ENCODE measurements at regions not wholly inside any gene's neighbourhood (a gene's known extent, or its start where the extent isn't known, plus 50 kb on each side); places are given as distances from the start of the nearest gene placed in this dataset.

- TF ChIP-seq REST (tag by site-specific recombination; IDR thresholded peaks at IDR 0.05) = no peak
- TF ChIP-seq CTCF (tag by site-specific recombination; IDR thresholded peaks at IDR 0.05) = no peak
- TF ChIP-seq ZNF114 (tag by site-specific recombination; IDR thresholded peaks at IDR 0.05) = no peak
- no peak for TF ChIP-seq ZNF449 (tag by site-specific recombination; IDR thresholded peaks at IDR 0.05)
- no peak for TF ChIP-seq ZBTB8A (tag by site-specific recombination; IDR thresholded peaks at IDR 0.05)
- TF ChIP-seq ZBTB11 (tag by site-specific recombination; conservative IDR thresholded peaks at IDR 0.05; ENCODE audit: low read depth) = no peak
These were observed 125.0 kb upstream of the DLG1 start for GRCh38 chr3:197423376-197423775.
